Naive thymus-derived CD4-positive, alpha-beta T cell (primary cell): ENCODE measurements at regions not wholly inside any gene's neighbourhood (a gene's known extent, or its start where the extent isn't known, plus 50 kb on each side); places are given as distances from the start of the nearest gene placed in this dataset.

Experiments
- ATAC-seq: fragments of 150-1000 bp; cut with Tn5 transposase; 2 replicates; pipeline ENCODE4 v1.10.0; 2021; ENCODE audit warnings: mild to moderate bottlenecking, moderate library complexity
- CTCF ChIA-PET: fragments of 350-600 bp; sonication (Branson Sonifier 250); formaldehyde crosslinking; loops from one replicate; lab custom pipeline; 2021; ENCODE audit warnings: antibody characterized with exemption; lab: Charles Lee
- POLR2A ChIA-PET: fragments of 350-600 bp; sonication (Branson Sonifier 250); formaldehyde crosslinking; loops from one replicate; lab custom pipeline; 2021; ENCODE audit warnings: antibody characterized with exemption, inconsistent platforms; lab: Charles Lee
- DNase-seq, 9 donors: peaks; one replicate each; pipeline versions ENCODE4 v3.0.0 to v3.0.0-alpha.2; 2020 to 2022; ENCODE audit warnings: mixed read lengths in 1 of 9
- H3K27ac ChIP-seq: one replicate; pipeline ENCODE4 v1.7.0; 2013; ENCODE audit warnings: mild to moderate bottlenecking, low read depth, low read length, moderate library complexity
- H3K27me3 ChIP-seq, 2 donors: one replicate each; pipeline ENCODE4 v1.7.0; 2013; ENCODE audit warnings: low read length in 2 of 2, mild to moderate bottlenecking in 2 of 2, moderate library complexity in 2 of 2; ENCODE audit not compliant: control insufficient read depth in 2 of 2, insufficient read depth in 2 of 2
- H3K36me3 ChIP-seq, 3 experiments: 1 replicate in 2 of 3; 2 replicates in 1 of 3; pipeline ENCODE4 v1.7.0; 2013; ENCODE audit warnings: low read length in 3 of 3, mild to moderate bottlenecking in 3 of 3, moderate library complexity in 1 of 3; ENCODE audit not compliant: insufficient read depth in 3 of 3, control insufficient read depth in 2 of 3
- H3K4me1 ChIP-seq, 2 donors: one replicate each; pipeline ENCODE4 v1.7.0; 2013; ENCODE audit warnings: low read length in 2 of 2, mild to moderate bottlenecking in 2 of 2, moderate library complexity in 1 of 2; ENCODE audit not compliant: control insufficient read depth in 2 of 2, insufficient read depth in 2 of 2
- H3K4me3 ChIP-seq: 2 replicates; pipeline ENCODE4 v1.7.0; 2013; ENCODE audit warnings: mild to moderate bottlenecking, low read length
- H3K9me3 ChIP-seq, 3 experiments: 1 replicate in 2 of 3; 2 replicates in 1 of 3; pipeline ENCODE4 v1.7.0; 2013; ENCODE audit warnings: low read length in 3 of 3; ENCODE audit not compliant: control insufficient read depth in 2 of 3
- H3K27ac Mint-ChIP-seq, 9 donors: one replicate each; pipeline ENCODE4 v1.8.0; 2020 to 2022; ENCODE audit warnings: mixed read lengths in 9 of 9, mild to moderate bottlenecking in 8 of 9, moderate library complexity in 5 of 9, inconsistent platforms in 2 of 9
- H3K27me3 Mint-ChIP-seq, 5 donors: one replicate each; pipeline ENCODE4 v1.8.0; 2021 to 2022; ENCODE audit warnings: mixed read lengths in 5 of 5, mild to moderate bottlenecking in 1 of 5
- H3K36me3 Mint-ChIP-seq, 5 donors: one replicate each; pipeline ENCODE4 v1.8.0; 2020 to 2022; ENCODE audit warnings: mixed read lengths in 5 of 5, mild to moderate bottlenecking in 3 of 5, inconsistent platforms in 1 of 5
- H3K4me1 Mint-ChIP-seq, 7 donors: one replicate each; pipeline ENCODE4 v1.8.0; 2020 to 2022; ENCODE audit warnings: mixed read lengths in 7 of 7, mild to moderate bottlenecking in 3 of 7, inconsistent platforms in 1 of 7
- H3K4me3 Mint-ChIP-seq, 10 donors: one replicate each; pipeline ENCODE4 v1.8.0; 2020 to 2022; ENCODE audit warnings: mild to moderate bottlenecking in 10 of 10, mixed read lengths in 10 of 10, moderate library complexity in 6 of 10, inconsistent platforms in 2 of 10
- H3K9me3 Mint-ChIP-seq, 11 donors: one replicate each; pipeline ENCODE4 v1.8.0; 2020 to 2022; ENCODE audit warnings: mixed read lengths in 11 of 11, mild to moderate bottlenecking in 4 of 11, inconsistent platforms in 1 of 11, moderate library complexity in 1 of 11
- intact Hi-C, 2 donors: fragments of 100-400 bp; cut with micrococcal nuclease; formaldehyde crosslinking; loops; one replicate each; pipeline ENCODE4 v1.15.1; 2023

- Histone ChIP-seq H3K4me1 (no peaks in the 10 kb centered on the region), H3K36me3 (no peaks in the 10 kb centered on the region), H3K4me3 (no peak overlapping the region), H3K9me3 (no peaks in the 10 kb centered on the region), H3K27ac (no peak overlapping the region), H3K27me3 (no peaks in the 10 kb centered on the region)
- H3K36me3 Mint-ChIP-seq = no peaks in the 10 kb centered on the region
- H3K9me3 Mint-ChIP-seq = peaks cover 0 to 7% (median 3%) of the 10 kb centered on the region in 11 donors
- no peak overlapping the region for H3K4me3 Mint-ChIP-seq
- DNase-seq = no peak
- POLR2A ChIA-PET = no interaction called here
- peaks cover 0 to 11% (median 0%) of the 10 kb centered on the region in 5 donors for H3K27me3 Mint-ChIP-seq
- H3K4me1 Mint-ChIP-seq = peaks cover 0 to 5% (median 0%) of the 10 kb centered on the region in 7 donors
- no peak overlapping the region for H3K27ac Mint-ChIP-seq
- CTCF ChIA-PET = no interaction called here
- ATAC-seq = no peak
- intact Hi-C loops = no loop called here
Observed at GRCh38 chr20:16167423-16168130, 405.7 kb downstream of the KIF16B start.

- H3K27ac Mint-ChIP-seq = no peak overlapping the region
- no peaks in the 10 kb centered on the region for H3K36me3 ChIP-seq
- H3K4me3 Mint-ChIP-seq = no peak overlapping the region
- peaks cover 0 to 7% (median 3%) of the 10 kb centered on the region in 11 donors for H3K9me3 Mint-ChIP-seq
- no peaks in the 10 kb centered on the region for H3K27me3 ChIP-seq
- H3K9me3 ChIP-seq = no peaks in the 10 kb centered on the region
- intact Hi-C loops = no loop called here
- CTCF ChIA-PET = no interaction called here
- peaks cover 0 to 4% (median 0%) of the 10 kb centered on the region in 7 donors for H3K4me1 Mint-ChIP-seq
- no peaks in the 10 kb centered on the region for H3K4me1 ChIP-seq
- POLR2A ChIA-PET = no interaction called here
- H3K36me3 Mint-ChIP-seq = no peaks in the 10 kb centered on the region
- DNase-seq (no peak), ATAC-seq (no peak)
- peaks cover 0 to 11% (median 0%) of the 10 kb centered on the region in 5 donors for H3K27me3 Mint-ChIP-seq
- H3K4me3 ChIP-seq = no peak overlapping the region
- H3K27ac ChIP-seq = no peak overlapping the region
Observed at GRCh38 chr20:16166737-16167136, 406.5 kb downstream of the KIF16B start.

DNA sequence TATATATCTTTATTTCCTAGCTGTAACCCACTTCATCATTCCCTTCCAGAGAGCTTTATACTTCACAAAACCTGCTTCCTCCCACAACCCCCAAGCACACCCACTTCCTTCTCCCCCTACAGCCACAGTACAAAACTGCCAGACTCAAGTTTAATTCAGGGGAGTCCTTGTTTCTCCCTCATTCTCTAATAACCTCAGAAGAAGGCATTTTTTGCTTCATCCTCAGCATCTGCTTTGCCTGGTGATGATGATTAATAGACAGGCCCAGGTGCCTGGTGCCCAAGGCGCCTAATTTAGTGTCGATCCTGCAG is 414.3 kb downstream of the KIF16B start:
- ChIA-PET POLR2A (no interaction called here), CTCF (no interaction called here)
- Mint-ChIP-seq H3K9me3 (peaks cover 0 to 16% (median 4%) of the 10 kb centered on the region in 11 donors), H3K27ac (peak overlapping the region in 1 of 9 donors; percentile 43), H3K4me1 (no peaks in the 10 kb centered on the region), H3K36me3 (no peaks in the 10 kb centered on the region), H3K4me3 (no peak overlapping the region), H3K27me3 (peaks cover 0 to 4% (median 0%) of the 10 kb centered on the region in 5 donors)
- intact Hi-C loops = no loop called here
- no peak overlapping the region for H3K27ac ChIP-seq
- H3K4me1 ChIP-seq = no peaks in the 10 kb centered on the region
- no peaks in the 10 kb centered on the region for H3K36me3 ChIP-seq
- DNase-seq (no peak), ATAC-seq (no peak)
- H3K9me3 ChIP-seq = no peaks in the 10 kb centered on the region
- H3K27me3 ChIP-seq = no peaks in the 10 kb centered on the region
- H3K4me3 ChIP-seq = no peak overlapping the region

- Mint-ChIP-seq H3K9me3 (peaks cover 0 to 22% (median 4%) of the 10 kb centered on the region in 11 donors), H3K27ac (no peak overlapping the region), H3K4me3 (no peak overlapping the region), H3K4me1 (no peaks in the 10 kb centered on the region), H3K36me3 (no peaks in the 10 kb centered on the region), H3K27me3 (peaks cover 0 to 4% (median 0%) of the 10 kb centered on the region in 5 donors)
- Histone ChIP-seq H3K4me3 (no peak overlapping the region), H3K4me1 (no peaks in the 10 kb centered on the region), H3K27me3 (no peaks in the 10 kb centered on the region), H3K36me3 (no peaks in the 10 kb centered on the region), H3K27ac (no peak overlapping the region), H3K9me3 (no peaks in the 10 kb centered on the region)
- ChIA-PET CTCF (no interaction called here), POLR2A (no interaction called here)
- DNase-seq (no peak), ATAC-seq (no peak)
- intact Hi-C loops = no loop called here
Observed at GRCh38 chr20:16158090-16158975, 414.9 kb downstream of the KIF16B start.

DNA sequence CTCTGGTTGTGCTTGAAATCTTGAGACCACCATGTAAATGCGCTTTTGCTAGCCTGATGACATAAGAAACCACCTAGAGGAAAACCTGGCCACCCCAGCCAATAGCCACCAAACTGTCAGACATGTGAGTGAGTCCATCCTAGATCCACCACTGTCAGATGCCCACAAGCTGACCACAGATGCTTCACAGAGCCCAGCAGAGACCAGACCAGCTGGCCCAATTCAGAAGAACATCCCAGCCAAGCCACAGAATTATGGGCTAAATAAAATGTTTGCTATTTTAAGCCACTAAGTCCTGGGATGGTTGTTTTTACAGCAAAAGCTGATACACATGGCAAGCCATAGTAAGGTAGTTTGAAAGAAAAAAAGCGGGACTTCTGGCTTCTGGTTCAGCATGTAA is 425.3 kb downstream of the KIF16B start:
- intact Hi-C loops = no loop called here
- no peaks in the 10 kb centered on the region for H3K36me3 Mint-ChIP-seq
- no peak overlapping the region for H3K27ac Mint-ChIP-seq
- no peaks in the 10 kb centered on the region for H3K4me1 Mint-ChIP-seq
- H3K27me3 Mint-ChIP-seq = peaks cover 0 to 4% (median 0%) of the 10 kb centered on the region in 5 donors
- CTCF ChIA-PET = no interaction called here
- Histone ChIP-seq H3K9me3 (peaks cover 0 to 4% (median 0%) of the 10 kb centered on the region in 3 experiments), H3K27me3 (no peaks in the 10 kb centered on the region), H3K4me3 (no peak overlapping the region), H3K4me1 (no peaks in the 10 kb centered on the region), H3K27ac (no peak overlapping the region), H3K36me3 (no peaks in the 10 kb centered on the region)
- ATAC-seq (no peak), DNase-seq (no peak)
- H3K4me3 Mint-ChIP-seq = no peak overlapping the region
- POLR2A ChIA-PET = no interaction called here
- peaks cover 0 to 30% (median 8%) of the 10 kb centered on the region in 11 donors for H3K9me3 Mint-ChIP-seq

DNA sequence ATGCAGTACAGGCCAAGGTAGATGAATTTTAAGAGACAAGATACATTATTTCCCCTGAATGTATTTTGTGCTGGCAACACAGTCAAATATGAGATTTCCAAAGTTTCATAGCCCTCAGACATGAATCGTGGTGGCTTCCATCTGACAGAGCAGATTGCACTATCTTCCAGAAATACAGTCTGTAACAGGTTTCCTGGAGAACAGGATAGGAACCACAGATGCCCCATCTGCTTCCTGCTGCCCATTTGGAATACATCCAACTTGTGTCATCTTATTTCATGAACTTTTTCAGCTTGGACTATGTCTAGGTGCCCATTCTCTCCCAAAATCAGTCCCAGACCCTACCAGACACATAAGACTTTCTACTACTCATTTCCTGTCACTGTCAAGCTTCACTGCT is 426.0 kb downstream of the KIF16B start:
- H3K4me1 Mint-ChIP-seq = no peaks in the 10 kb centered on the region
- Histone ChIP-seq H3K4me1 (no peaks in the 10 kb centered on the region), H3K36me3 (no peaks in the 10 kb centered on the region), H3K27ac (no peak overlapping the region), H3K4me3 (no peak overlapping the region), H3K9me3 (peaks cover 0 to 4% (median 0%) of the 10 kb centered on the region in 3 experiments), H3K27me3 (no peaks in the 10 kb centered on the region)
- H3K4me3 Mint-ChIP-seq = no peak overlapping the region
- intact Hi-C loops = no loop called here
- H3K27me3 Mint-ChIP-seq = peaks cover 0 to 4% (median 0%) of the 10 kb centered on the region in 5 donors
- DNase-seq (no peak), ATAC-seq (no peak)
- peaks cover 0 to 28% (median 7%) of the 10 kb centered on the region in 11 donors for H3K9me3 Mint-ChIP-seq
- ChIA-PET CTCF (no interaction called here), POLR2A (no interaction called here)
- H3K36me3 Mint-ChIP-seq = no peaks in the 10 kb centered on the region
- no peak overlapping the region for H3K27ac Mint-ChIP-seq
